Thymus (tissue), 11 donors: ENCODE measurements at regions not wholly inside any gene's neighbourhood (a gene's known extent, or its start where the extent isn't known, plus 50 kb on each side); places are given as distances from the start of the nearest gene placed in this dataset.

Experiments
- DNase-seq, 9 donors: peaks; one replicate each; pipeline ENCODE4 v3.0.0-alpha.2; 2013; ENCODE audit warnings: low spot score in 9 of 9, low read depth in 6 of 9, missing footprints in 1 of 9
- H3K27ac ChIP-seq, 2 donors: one replicate each; pipeline ENCODE4 v1.5.1; 2013; ENCODE audit warnings: control low read depth in 1 of 2, low read depth in 1 of 2, low read length in 1 of 2, mild to moderate bottlenecking in 1 of 2, moderate library complexity in 1 of 2
- H3K27me3 ChIP-seq, 2 donors: one replicate each; pipeline ENCODE4 v1.5.1; 2013; ENCODE audit warnings: low read length in 1 of 2; ENCODE audit not compliant: control insufficient read depth in 2 of 2, insufficient read depth in 1 of 2
- H3K36me3 ChIP-seq, 2 donors: one replicate each; pipeline ENCODE4 v1.5.1; 2013; ENCODE audit warnings: low read length in 1 of 2, mild to moderate bottlenecking in 1 of 2, moderate library complexity in 1 of 2; ENCODE audit not compliant: control insufficient read depth in 2 of 2, insufficient read depth in 2 of 2
- H3K4me1 ChIP-seq, 2 donors: one replicate each; pipeline ENCODE4 v1.5.1; 2013; ENCODE audit warnings: low read length in 2 of 2; ENCODE audit not compliant: control insufficient read depth in 2 of 2, insufficient read depth in 2 of 2
- H3K4me3 ChIP-seq, 2 donors: one replicate each; pipeline ENCODE4 v1.5.1; 2013; ENCODE audit warnings: low read length in 2 of 2, control low read depth in 1 of 2, mild to moderate bottlenecking in 1 of 2
- H3K9me3 ChIP-seq, 2 donors: one replicate each; pipeline ENCODE4 v1.5.1; 2013; ENCODE audit warnings: low read length in 1 of 2, mild to moderate bottlenecking in 1 of 2; ENCODE audit not compliant: control insufficient read depth in 2 of 2, insufficient read depth in 1 of 2
- WGBS: extraction: QIAGEN DNeasy Blood & Tissue Kit; methylation state at CpG from one replicate; pipeline ENCODE4 v1.1.7; 2013; 5-methylcytosine and 5-hydroxymethylcytosine counted together
- donor health status: healthy.

- Histone ChIP-seq H3K36me3 (no peaks in the 10 kb centered on the region), H3K4me3 (no peak overlapping the region), H3K27me3 (no peaks in the 10 kb centered on the region), H3K4me1 (no peaks in the 10 kb centered on the region), H3K27ac (no peak overlapping the region), H3K9me3 (no peaks in the 10 kb centered on the region)
- 90% methylated on average over 4 of the region's 4 CpGs for WGBS
- DNase-seq: no peak
Observed at GRCh38 chr11:90344546-90344945, 121.7 kb upstream of the CHORDC1 start.

GRCh38 chr11:90343673-90344072, 120.8 kb upstream of the CHORDC1 start:
- no peaks in the 10 kb centered on the region for H3K4me1 ChIP-seq
- WGBS: 19% methylated on average over 2 of the region's 2 CpGs
- H3K27me3 ChIP-seq: no peaks in the 10 kb centered on the region
- H3K27ac ChIP-seq: no peak overlapping the region
- DNase-seq: no peak
- no peaks in the 10 kb centered on the region for H3K9me3 ChIP-seq
- H3K36me3 ChIP-seq: no peaks in the 10 kb centered on the region
- no peak overlapping the region for H3K4me3 ChIP-seq

- Histone ChIP-seq H3K27ac (no peak overlapping the region), H3K27me3 (no peaks in the 10 kb centered on the region), H3K9me3 (no peaks in the 10 kb centered on the region), H3K4me1 (no peaks in the 10 kb centered on the region), H3K36me3 (no peaks in the 10 kb centered on the region), H3K4me3 (no peak overlapping the region)
- DNase-seq: no peak
- 86% methylated on average over 3 of the region's 3 CpGs for WGBS
Observed at GRCh38 chr11:90341986-90342385, 119.1 kb upstream of the CHORDC1 start.

- Histone ChIP-seq H3K9me3 (no peaks in the 10 kb centered on the region), H3K27ac (no peak overlapping the region), H3K4me1 (no peaks in the 10 kb centered on the region), H3K36me3 (no peaks in the 10 kb centered on the region), H3K4me3 (no peak overlapping the region), H3K27me3 (no peaks in the 10 kb centered on the region)
- no peak for DNase-seq
- WGBS: 96% methylated on average over 1 of the region's 1 CpG
Observed at GRCh38 chr11:90332415-90332814, 109.6 kb upstream of the CHORDC1 start.

GRCh38 chr11:90330632-90331031, 107.8 kb upstream of the CHORDC1 start:
- Histone ChIP-seq H3K9me3 (no peaks in the 10 kb centered on the region), H3K4me3 (no peak overlapping the region), H3K27me3 (no peaks in the 10 kb centered on the region), H3K27ac (no peak overlapping the region), H3K4me1 (no peaks in the 10 kb centered on the region), H3K36me3 (no peaks in the 10 kb centered on the region)
- 70% methylated on average over 2 of the region's 2 CpGs for WGBS
- no peak for DNase-seq

- DNase-seq: no peak
- Histone ChIP-seq H3K36me3 (no peaks in the 10 kb centered on the region), H3K4me1 (no peaks in the 10 kb centered on the region), H3K9me3 (no peaks in the 10 kb centered on the region), H3K27me3 (no peaks in the 10 kb centered on the region), H3K4me3 (no peak overlapping the region), H3K27ac (no peak overlapping the region)
- 80% methylated on average over 1 of the region's 1 CpG for WGBS
Observed at GRCh38 chr11:90329043-90329442, 106.2 kb upstream of the CHORDC1 start.

GRCh38 chr11:90326647-90327046, 103.8 kb upstream of the CHORDC1 start:
- no peaks in the 10 kb centered on the region for H3K27me3 ChIP-seq
- no peak overlapping the region for H3K4me3 ChIP-seq
- no peaks in the 10 kb centered on the region for H3K36me3 ChIP-seq
- DNase-seq: no peak
- no peak overlapping the region for H3K27ac ChIP-seq
- H3K9me3 ChIP-seq: no peaks in the 10 kb centered on the region
- no peaks in the 10 kb centered on the region for H3K4me1 ChIP-seq
- 74% methylated on average over 2 of the region's 2 CpGs for WGBS

GRCh38 chr11:90323289-90323688, 100.4 kb upstream of the CHORDC1 start:
- WGBS: 94% methylated on average over 5 of the region's 5 CpGs
- H3K4me1 ChIP-seq: no peaks in the 10 kb centered on the region
- no peak for DNase-seq
- H3K36me3 ChIP-seq: no peaks in the 10 kb centered on the region
- H3K4me3 ChIP-seq: no peak overlapping the region
- H3K9me3 ChIP-seq: no peaks in the 10 kb centered on the region
- no peak overlapping the region for H3K27ac ChIP-seq
- H3K27me3 ChIP-seq: no peaks in the 10 kb centered on the region

- H3K36me3 ChIP-seq: no peaks in the 10 kb centered on the region
- H3K4me1 ChIP-seq: no peaks in the 10 kb centered on the region
- DNase-seq: no peak
- H3K9me3 ChIP-seq: no peaks in the 10 kb centered on the region
- no peak overlapping the region for H3K27ac ChIP-seq
- no peak overlapping the region for H3K4me3 ChIP-seq
- H3K27me3 ChIP-seq: no peaks in the 10 kb centered on the region
Observed at GRCh38 chr11:90321018-90321417, 98.2 kb upstream of the CHORDC1 start.

- Histone ChIP-seq H3K27ac (no peak overlapping the region), H3K36me3 (no peaks in the 10 kb centered on the region), H3K27me3 (no peaks in the 10 kb centered on the region), H3K4me1 (no peaks in the 10 kb centered on the region), H3K4me3 (no peak overlapping the region), H3K9me3 (no peaks in the 10 kb centered on the region)
- no peak for DNase-seq
- WGBS: 81% methylated on average over 3 of the region's 3 CpGs
Observed at GRCh38 chr11:90318651-90319050, 95.8 kb upstream of the CHORDC1 start.
